ENCODE measurements at regions not wholly inside any gene's neighbourhood (a gene's known extent, or its start where the extent isn't known, plus 50 kb on each side); places are given as distances from the start of the nearest gene placed in this dataset.

GRCh38 chr13:105346141-105346775, 1189.2 kb downstream of the EFNB2 start:
- H3K27me3 ChIP-seq: no peaks in the 10 kb centered on the region
- H3K27ac ChIP-seq: no peak overlapping the region

GRCh38 chr13:105345730-105346129, 1189.7 kb downstream of the EFNB2 start:
- intact Hi-C loops (cut with DNase I; ENCODE audit: low total_unique reads): no loop called here
- Histone ChIP-seq H3K36me3 (no peaks in the 10 kb centered on the region), H3K4me3 (no peak overlapping the region), H3K4me1 (no peaks in the 10 kb centered on the region), H3K27ac (no peak overlapping the region), H3K9me3 (no peaks in the 10 kb centered on the region), H3K27me3 (no peaks in the 10 kb centered on the region)
- TF ChIP-seq POLR2A (IDR thresholded peaks at IDR 0.05) (no peak), CTCF (IDR thresholded peaks at IDR 0.05) (no peak)
- DNase-seq: no peak

More at GRCh38 chr13:105346141-105346775, 1189.2 kb downstream of the EFNB2 start:
- no peaks in the 10 kb centered on the region for H3K9me3 ChIP-seq
- no peaks in the 10 kb centered on the region for H3K4me1 ChIP-seq
- TF ChIP-seq POLR2A (IDR thresholded peaks at IDR 0.05) (no peak), CTCF (IDR thresholded peaks at IDR 0.05) (no peak)
- no peaks in the 10 kb centered on the region for H3K36me3 ChIP-seq
- no peak for DNase-seq
- intact Hi-C loops (cut with DNase I; ENCODE audit: low total_unique reads): no loop called here
- no peak overlapping the region for H3K4me3 ChIP-seq

- intact Hi-C loops (cut with DNase I; ENCODE audit: low total_unique reads): no loop called here
- Histone ChIP-seq H3K4me1 (no peaks in the 10 kb centered on the region), H3K9me3 (no peaks in the 10 kb centered on the region), H3K36me3 (no peaks in the 10 kb centered on the region), H3K27ac (no peak overlapping the region), H3K27me3 (no peaks in the 10 kb centered on the region), H3K4me3 (no peak overlapping the region)
- TF ChIP-seq CTCF (IDR thresholded peaks at IDR 0.05): no peak
- TF ChIP-seq POLR2A (IDR thresholded peaks at IDR 0.05): no peak
- no peak for DNase-seq
Observed at GRCh38 chr13:105345131-105345530, 1190.3 kb downstream of the EFNB2 start.

GRCh38 chr13:105343134-105343806, 1192.2 kb downstream of the EFNB2 start:
- no peak for DNase-seq

More at GRCh38 chr13:105343134-105343806, 1192.2 kb downstream of the EFNB2 start:
- no peak for TF ChIP-seq CTCF (IDR thresholded peaks at IDR 0.05)
- no peak for TF ChIP-seq POLR2A (IDR thresholded peaks at IDR 0.05)
- no peak overlapping the region for H3K4me3 ChIP-seq
- H3K4me1 ChIP-seq: no peaks in the 10 kb centered on the region
- intact Hi-C loops (cut with DNase I; ENCODE audit: low total_unique reads): no loop called here
- no peaks in the 10 kb centered on the region for H3K27me3 ChIP-seq
- H3K9me3 ChIP-seq: no peaks in the 10 kb centered on the region
- no peak overlapping the region for H3K27ac ChIP-seq
- H3K36me3 ChIP-seq: no peaks in the 10 kb centered on the region
